ENCODE measurements at regions not wholly inside any gene's neighbourhood (a gene's known extent, or its start where the extent isn't known, plus 50 kb on each side); places are given as distances from the start of the nearest gene placed in this dataset.
"Not testable (repeated sequence)": the region's sequence is repeated elsewhere in the genome, so short reads cannot be mapped to it uniquely, and the experiment has no call there.

GRCh38 chr21:9035970-9036369, 1485.4 kb upstream of the TPTE start:
- H3K9ac ChIP-seq (ENCODE audit: control insufficient read depth, extremely low read depth, insufficient read depth, low read length); H4K20me1 ChIP-seq (ENCODE audit: control insufficient read depth, extremely low read depth, insufficient read depth, low read length); H3K4me3 ChIP-seq (ENCODE audit: control insufficient read depth in 2 of 3, extremely low read depth in 1 of 3, insufficient read depth in 2 of 3, low read depth in 1 of 3, low read length in 3 of 3); H2AFZ ChIP-seq (ENCODE audit: control insufficient read depth, low read length); H3K27me3 ChIP-seq (ENCODE audit: control insufficient read depth, extremely low read depth, insufficient read depth, low read length); H3K4me1 ChIP-seq (ENCODE audit: control insufficient read depth, extremely low read depth, insufficient read depth, low read length); H3K9me1 ChIP-seq (ENCODE audit: control insufficient read depth, extremely low read depth, insufficient read depth, low read length); H3K4me2 ChIP-seq (ENCODE audit: control insufficient read depth, extremely low read depth, insufficient read depth, low read depth, low read length); H3K9me3 ChIP-seq (ENCODE audit: control insufficient read depth, low read depth, low read length); H3K27ac ChIP-seq (ENCODE audit: control insufficient read depth, insufficient read depth, low read length); H3K36me3 ChIP-seq (ENCODE audit: control insufficient read depth in 2 of 2, extremely low read depth in 1 of 2, insufficient read depth in 2 of 2, low read length in 2 of 2); H3K79me2 ChIP-seq (ENCODE audit: control insufficient read depth, insufficient read depth, low read length); FAIRE-seq; DNase-seq (ENCODE audit: low read depth, low spot score); dilution Hi-C loops (cut with MboI; ENCODE audit: extremely low pct_ligation_motif_present, low sequenced_read_pairs): not testable (repeated sequence)

- H3K27ac ChIP-seq (ENCODE audit: control insufficient read depth, insufficient read depth, low read length); DNase-seq (ENCODE audit: low read depth, low spot score); FAIRE-seq; H3K9me3 ChIP-seq (ENCODE audit: control insufficient read depth, low read depth, low read length); H3K9ac ChIP-seq (ENCODE audit: control insufficient read depth, extremely low read depth, insufficient read depth, low read length); H3K4me1 ChIP-seq (ENCODE audit: control insufficient read depth, extremely low read depth, insufficient read depth, low read length); H3K79me2 ChIP-seq (ENCODE audit: control insufficient read depth, insufficient read depth, low read length); H4K20me1 ChIP-seq (ENCODE audit: control insufficient read depth, extremely low read depth, insufficient read depth, low read length); H3K9me1 ChIP-seq (ENCODE audit: control insufficient read depth, extremely low read depth, insufficient read depth, low read length); H3K4me3 ChIP-seq (ENCODE audit: control insufficient read depth in 2 of 3, extremely low read depth in 1 of 3, insufficient read depth in 2 of 3, low read depth in 1 of 3, low read length in 3 of 3); H2AFZ ChIP-seq (ENCODE audit: control insufficient read depth, low read length); H3K27me3 ChIP-seq (ENCODE audit: control insufficient read depth, extremely low read depth, insufficient read depth, low read length); dilution Hi-C loops (cut with MboI; ENCODE audit: extremely low pct_ligation_motif_present, low sequenced_read_pairs); H3K4me2 ChIP-seq (ENCODE audit: control insufficient read depth, extremely low read depth, insufficient read depth, low read depth, low read length); H3K36me3 ChIP-seq (ENCODE audit: control insufficient read depth in 2 of 2, extremely low read depth in 1 of 2, insufficient read depth in 2 of 2, low read length in 2 of 2): not testable (repeated sequence)
Observed at GRCh38 chr21:9036966-9037587, 1484.3 kb upstream of the TPTE start.

GRCh38 chr21:9037588-9038544, 1483.5 kb upstream of the TPTE start:
- H3K79me2 ChIP-seq (ENCODE audit: control insufficient read depth, insufficient read depth, low read length); H3K27ac ChIP-seq (ENCODE audit: control insufficient read depth, insufficient read depth, low read length); H3K36me3 ChIP-seq (ENCODE audit: control insufficient read depth in 2 of 2, extremely low read depth in 1 of 2, insufficient read depth in 2 of 2, low read length in 2 of 2); H4K20me1 ChIP-seq (ENCODE audit: control insufficient read depth, extremely low read depth, insufficient read depth, low read length); H3K9ac ChIP-seq (ENCODE audit: control insufficient read depth, extremely low read depth, insufficient read depth, low read length); H3K4me2 ChIP-seq (ENCODE audit: control insufficient read depth, extremely low read depth, insufficient read depth, low read depth, low read length); H3K27me3 ChIP-seq (ENCODE audit: control insufficient read depth, extremely low read depth, insufficient read depth, low read length); H3K4me1 ChIP-seq (ENCODE audit: control insufficient read depth, extremely low read depth, insufficient read depth, low read length); FAIRE-seq; DNase-seq (ENCODE audit: low read depth, low spot score); H3K9me1 ChIP-seq (ENCODE audit: control insufficient read depth, extremely low read depth, insufficient read depth, low read length); dilution Hi-C loops (cut with MboI; ENCODE audit: extremely low pct_ligation_motif_present, low sequenced_read_pairs); H3K9me3 ChIP-seq (ENCODE audit: control insufficient read depth, low read depth, low read length); H3K4me3 ChIP-seq (ENCODE audit: control insufficient read depth in 2 of 3, extremely low read depth in 1 of 3, insufficient read depth in 2 of 3, low read depth in 1 of 3, low read length in 3 of 3); H2AFZ ChIP-seq (ENCODE audit: control insufficient read depth, low read length): not testable (repeated sequence)

- H3K36me3 ChIP-seq (ENCODE audit: control insufficient read depth in 2 of 2, extremely low read depth in 1 of 2, insufficient read depth in 2 of 2, low read length in 2 of 2); H3K9me1 ChIP-seq (ENCODE audit: control insufficient read depth, extremely low read depth, insufficient read depth, low read length); FAIRE-seq; H3K9me3 ChIP-seq (ENCODE audit: control insufficient read depth, low read depth, low read length); H3K4me2 ChIP-seq (ENCODE audit: control insufficient read depth, extremely low read depth, insufficient read depth, low read depth, low read length); DNase-seq (ENCODE audit: low read depth, low spot score); dilution Hi-C loops (cut with MboI; ENCODE audit: extremely low pct_ligation_motif_present, low sequenced_read_pairs); H3K4me3 ChIP-seq (ENCODE audit: control insufficient read depth in 2 of 3, extremely low read depth in 1 of 3, insufficient read depth in 2 of 3, low read depth in 1 of 3, low read length in 3 of 3); H2AFZ ChIP-seq (ENCODE audit: control insufficient read depth, low read length); H3K79me2 ChIP-seq (ENCODE audit: control insufficient read depth, insufficient read depth, low read length); H3K4me1 ChIP-seq (ENCODE audit: control insufficient read depth, extremely low read depth, insufficient read depth, low read length); H3K27me3 ChIP-seq (ENCODE audit: control insufficient read depth, extremely low read depth, insufficient read depth, low read length); H3K27ac ChIP-seq (ENCODE audit: control insufficient read depth, insufficient read depth, low read length); H3K9ac ChIP-seq (ENCODE audit: control insufficient read depth, extremely low read depth, insufficient read depth, low read length); H4K20me1 ChIP-seq (ENCODE audit: control insufficient read depth, extremely low read depth, insufficient read depth, low read length): not testable (repeated sequence)
Observed at GRCh38 chr21:9039520-9040365, 1481.6 kb upstream of the TPTE start.

All from keratinocyte (primary cell).